ENCODE measurements at regions not wholly inside any gene's neighbourhood (a gene's known extent, or its start where the extent isn't known, plus 50 kb on each side); places are given as distances from the start of the nearest gene placed in this dataset.

GRCh38 chr7:45988405-45989057, 67.5 kb upstream of the IGFBP3 start:
- TF ChIP-seq, protein P1, sequence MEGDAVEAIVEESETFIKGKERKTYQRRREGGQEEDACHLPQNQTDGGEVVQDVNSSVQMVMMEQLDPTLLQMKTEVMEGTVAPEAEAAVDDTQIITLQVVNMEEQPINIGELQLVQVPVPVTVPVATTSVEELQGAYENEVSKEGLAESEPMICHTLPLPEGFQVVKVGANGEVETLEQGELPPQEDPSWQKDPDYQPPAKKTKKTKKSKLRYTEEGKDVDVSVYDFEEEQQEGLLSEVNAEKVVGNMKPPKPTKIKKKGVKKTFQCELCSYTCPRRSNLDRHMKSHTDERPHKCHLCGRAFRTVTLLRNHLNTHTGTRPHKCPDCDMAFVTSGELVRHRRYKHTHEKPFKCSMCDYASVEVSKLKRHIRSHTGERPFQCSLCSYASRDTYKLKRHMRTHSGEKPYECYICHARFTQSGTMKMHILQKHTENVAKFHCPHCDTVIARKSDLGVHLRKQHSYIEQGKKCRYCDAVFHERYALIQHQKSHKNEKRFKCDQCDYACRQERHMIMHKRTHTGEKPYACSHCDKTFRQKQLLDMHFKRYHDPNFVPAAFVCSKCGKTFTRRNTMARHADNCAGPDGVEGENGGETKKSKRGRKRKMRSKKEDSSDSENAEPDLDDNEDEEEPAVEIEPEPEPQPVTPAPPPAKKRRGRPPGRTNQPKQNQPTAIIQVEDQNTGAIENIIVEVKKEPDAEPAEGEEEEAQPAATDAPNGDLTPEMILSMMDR (conservative IDR thresholded peaks at IDR 0.05; ENCODE audit: low read depth, low read length), result no peak

GRCh38 chr7:45987521-45988290, 66.6 kb upstream of the IGFBP3 start:
- Histone ChIP-seq H2AFZ (ENCODE audit: low read depth) (no peak overlapping the region), H3K27me3 (ENCODE audit: insufficient read depth, low read depth) (no peaks in the 10 kb centered on the region), H3K4me2 (no peak overlapping the region), H3K27ac (no peak overlapping the region), H3K79me2 (ENCODE audit: insufficient read depth, low read depth) (no peaks in the 10 kb centered on the region), H3K36me3 (ENCODE audit: insufficient read depth) (no peaks in the 10 kb centered on the region), H3K4me3 (IDR thresholded peaks at IDR 0.05; ENCODE audit: insufficient read depth, low read depth, low read length) (no peak overlapping the region), H3K9ac (no peak overlapping the region), H4K20me1 (ENCODE audit: insufficient read depth) (no peaks in the 10 kb centered on the region), H3K4me1 (ENCODE audit: low read depth, poor library complexity, severe bottlenecking) (no peaks in the 10 kb centered on the region)
- TF ChIP-seq, protein P1 (conservative IDR thresholded peaks at IDR 0.05; ENCODE audit: low read depth, low read length), result no peak

More at GRCh38 chr7:45988405-45989057, 67.5 kb upstream of the IGFBP3 start:
- Histone ChIP-seq H3K4me3 (IDR thresholded peaks at IDR 0.05; ENCODE audit: insufficient read depth, low read depth, low read length) (no peak overlapping the region), H4K20me1 (ENCODE audit: insufficient read depth) (no peaks in the 10 kb centered on the region), H3K79me2 (ENCODE audit: insufficient read depth, low read depth) (no peaks in the 10 kb centered on the region), H2AFZ (ENCODE audit: low read depth) (no peak overlapping the region), H3K9ac (no peak overlapping the region), H3K27me3 (ENCODE audit: insufficient read depth, low read depth) (no peaks in the 10 kb centered on the region), H3K27ac (no peak overlapping the region), H3K4me2 (no peak overlapping the region), H3K36me3 (ENCODE audit: insufficient read depth) (no peaks in the 10 kb centered on the region), H3K4me1 (ENCODE audit: low read depth, poor library complexity, severe bottlenecking) (no peaks in the 10 kb centered on the region)

DNA sequence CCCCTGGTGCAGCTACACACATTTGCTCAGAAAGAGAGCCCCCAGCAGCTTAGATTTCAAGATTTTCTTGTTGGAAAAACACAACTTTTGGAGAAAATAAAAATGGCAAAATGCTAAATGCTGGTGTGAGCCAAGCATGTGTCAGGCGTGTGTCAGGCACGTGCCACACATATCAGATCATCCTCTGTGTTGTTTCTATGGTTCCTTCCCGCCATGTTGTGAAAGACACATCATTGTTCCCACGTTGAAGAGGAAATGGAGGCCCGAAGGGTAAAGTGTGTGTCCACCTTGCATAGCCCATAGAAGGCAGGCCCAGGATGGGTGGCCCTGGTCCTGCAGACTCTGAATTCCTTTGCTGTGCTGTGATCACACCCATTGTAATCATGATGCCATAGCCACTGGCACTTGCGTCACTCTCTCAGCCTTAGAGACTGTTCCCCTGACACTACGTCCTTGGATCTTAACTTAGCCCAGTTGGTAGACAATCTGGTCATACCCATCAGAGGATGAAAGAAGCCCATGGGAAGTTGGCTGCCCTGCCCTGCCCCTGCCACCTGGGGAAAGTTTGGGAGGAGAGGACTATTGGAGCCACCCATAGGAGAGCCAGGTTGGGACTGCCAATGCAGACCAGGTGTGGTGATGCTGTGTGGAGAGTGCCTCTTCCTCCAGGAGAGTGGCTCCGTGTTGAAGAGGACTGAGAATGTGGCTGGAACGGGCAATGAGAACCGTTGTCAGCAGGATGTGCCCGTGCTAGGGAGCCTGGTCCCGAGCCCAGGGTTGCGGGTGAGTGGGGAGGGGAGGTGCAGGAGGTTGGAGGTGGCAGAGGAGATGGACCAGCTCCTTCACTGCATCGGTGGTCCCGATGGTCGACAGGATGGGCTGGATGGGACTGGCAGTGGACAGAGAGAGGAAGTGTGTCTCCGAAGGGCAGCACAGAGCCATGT, 65.6 kb upstream of the IGFBP3 start:
- no peak overlapping the region for H3K4me2 ChIP-seq
- no peaks in the 10 kb centered on the region for H4K20me1 ChIP-seq (ENCODE audit: insufficient read depth)
- TF ChIP-seq, protein P1 (conservative IDR thresholded peaks at IDR 0.05; ENCODE audit: low read depth, low read length), result no peak
- H3K27ac ChIP-seq, result no peak overlapping the region
- H3K4me1 ChIP-seq (ENCODE audit: low read depth, poor library complexity, severe bottlenecking), result no peaks in the 10 kb centered on the region
- no peaks in the 10 kb centered on the region for H3K36me3 ChIP-seq (ENCODE audit: insufficient read depth)
- H3K4me3 ChIP-seq (IDR thresholded peaks at IDR 0.05; ENCODE audit: insufficient read depth, low read depth, low read length), result no peak overlapping the region
- H3K9ac ChIP-seq, result no peak overlapping the region
- H2AFZ ChIP-seq (ENCODE audit: low read depth), result no peak overlapping the region
- H3K27me3 ChIP-seq (ENCODE audit: insufficient read depth, low read depth), result no peaks in the 10 kb centered on the region
- H3K79me2 ChIP-seq (ENCODE audit: insufficient read depth, low read depth), result no peaks in the 10 kb centered on the region

DNA sequence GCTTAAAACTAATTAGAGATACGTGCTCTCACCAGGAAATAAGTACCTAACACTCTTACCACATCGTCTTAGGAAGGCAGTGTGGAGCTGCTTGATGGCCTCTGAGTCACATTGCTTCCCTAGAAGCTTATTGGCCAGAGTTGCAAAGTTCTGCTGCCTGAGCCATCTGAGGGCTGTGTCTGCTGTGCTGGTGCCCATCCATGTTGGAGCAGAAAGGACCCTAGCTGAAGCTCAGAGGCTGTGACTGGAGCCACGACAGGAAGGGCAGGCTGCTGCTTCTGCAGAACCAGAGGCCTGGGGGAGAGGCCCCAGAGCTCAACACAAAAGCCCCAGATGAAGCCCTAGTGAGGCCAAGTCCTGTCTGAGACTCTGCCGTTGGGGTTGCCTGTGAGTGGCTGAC, 64.8 kb upstream of the IGFBP3 start:
- Histone ChIP-seq H3K4me1 (ENCODE audit: low read depth, poor library complexity, severe bottlenecking) (no peaks in the 10 kb centered on the region), H3K27ac (no peak overlapping the region), H3K4me2 (no peak overlapping the region), H3K4me3 (IDR thresholded peaks at IDR 0.05; ENCODE audit: insufficient read depth, low read depth, low read length) (no peak overlapping the region), H3K9ac (no peak overlapping the region), H2AFZ (ENCODE audit: low read depth) (no peak overlapping the region), H3K36me3 (ENCODE audit: insufficient read depth) (no peaks in the 10 kb centered on the region), H3K27me3 (ENCODE audit: insufficient read depth, low read depth) (no peaks in the 10 kb centered on the region), H4K20me1 (ENCODE audit: insufficient read depth) (no peaks in the 10 kb centered on the region), H3K79me2 (ENCODE audit: insufficient read depth, low read depth) (no peaks in the 10 kb centered on the region)
- TF ChIP-seq, protein P1 (conservative IDR thresholded peaks at IDR 0.05; ENCODE audit: low read depth, low read length), result no peak
